WTC11 (cell line): ENCODE measurements at regions not wholly inside any gene's neighbourhood (a gene's known extent, or its start where the extent isn't known, plus 50 kb on each side); places are given as distances from the start of the nearest gene placed in this dataset.

Experiments
- ATAC-seq: fragments of 200-7000 bp; cut with Tn5 transposase; 2 replicates; pipeline ENCODE4 v1.10.0; 2021; ENCODE audit warnings: mild to moderate bottlenecking, moderate library complexity
- CTCF ChIA-PET: fragments of 300-600 bp; sonication (Branson Sonifier 250); formaldehyde crosslinking; loops from one replicate; lab custom pipeline; 2021; ENCODE audit warnings: antibody characterized with exemption; lab: Charles Lee
- POLR2A ChIA-PET: fragments of 350-600 bp; sonication (Branson Sonifier 250); formaldehyde crosslinking; loops from one replicate; lab custom pipeline; 2021; ENCODE audit warnings: antibody characterized with exemption; lab: Charles Lee
- DNase-seq: peaks from one replicate; pipeline ENCODE4 v3.0.0; 2021; ENCODE audit warnings: low spot score
- H3K27ac Mint-ChIP-seq: 2 replicates; pipeline ENCODE4 v1.8.0; 2021; ENCODE audit warnings: mixed read lengths
- H3K27me3 Mint-ChIP-seq: 2 replicates; pipeline ENCODE4 v1.8.0; 2021; ENCODE audit warnings: low read depth, mild to moderate bottlenecking, moderate library complexity, mixed read lengths
- H3K36me3 Mint-ChIP-seq: 2 replicates; pipeline ENCODE4 v1.8.0; 2021; ENCODE audit warnings: mixed read lengths
- H3K4me1 Mint-ChIP-seq: 2 replicates; pipeline ENCODE4 v1.8.0; 2022; ENCODE audit warnings: mixed read lengths
- H3K4me3 Mint-ChIP-seq: 2 replicates; pipeline ENCODE4 v1.8.0; 2021; ENCODE audit warnings: mild to moderate bottlenecking, moderate library complexity, mixed read lengths
- H3K9me3 Mint-ChIP-seq: 2 replicates; pipeline ENCODE4 v1.8.0; 2021; ENCODE audit warnings: mixed read lengths
- AFF4 ChIP-seq: sonication (generic); formaldehyde crosslinking; IDR thresholded peaks from 2 replicates; pipeline ENCODE4 v1.8.1; 2023; ENCODE audit warnings: mild to moderate bottlenecking, missing genetic modification reagents, borderline replicate concordance
- AR ChIP-seq: fragments of 250-450 bp; sonication (Bioruptor Pico); IDR thresholded peaks from 2 replicates; pipeline ENCODE4 v1.9.0; 2021; ENCODE audit warnings: mild to moderate bottlenecking
- E2F5 ChIP-seq: sonication (generic); formaldehyde crosslinking; IDR thresholded peaks from 2 replicates; pipeline ENCODE4 v1.8.1; 2022; ENCODE audit warnings: mild to moderate bottlenecking, moderate library complexity, missing genetic modification reagents
- ELF4 ChIP-seq: sonication (generic); formaldehyde crosslinking; IDR thresholded peaks from 2 replicates; pipeline ENCODE4 v1.8.1; 2022; ENCODE audit warnings: low read depth, mild to moderate bottlenecking, moderate library complexity, missing genetic modification reagents
- ETV6 ChIP-seq: sonication (generic); formaldehyde crosslinking; IDR thresholded peaks from 2 replicates; pipeline ENCODE4 v1.8.1; 2022; ENCODE audit warnings: mild to moderate bottlenecking, missing genetic modification reagents
- FOXP4 ChIP-seq: sonication (generic); formaldehyde crosslinking; IDR thresholded peaks from 2 replicates; pipeline ENCODE4 v1.8.0; 2022; ENCODE audit warnings: mild to moderate bottlenecking, missing genetic modification reagents
- GABPB1 ChIP-seq: sonication (generic); formaldehyde crosslinking; IDR thresholded peaks from 2 replicates; pipeline ENCODE4 v1.8.1; 2023; ENCODE audit warnings: mild to moderate bottlenecking, missing genetic modification reagents
- KAT7 ChIP-seq: sonication (generic); formaldehyde crosslinking; IDR thresholded peaks from 2 replicates; pipeline ENCODE4 v1.8.1; 2023; ENCODE audit warnings: missing genetic modification reagents, mild to moderate bottlenecking, borderline replicate concordance
- MLX ChIP-seq: sonication (generic); formaldehyde crosslinking; IDR thresholded peaks from 2 replicates; pipeline ENCODE4 v1.8.1; 2023; ENCODE audit warnings: mild to moderate bottlenecking, missing genetic modification reagents, moderate library complexity
- OVOL2 ChIP-seq: fragments of 250-450 bp; sonication (Bioruptor Pico); IDR thresholded peaks from 2 replicates; pipeline ENCODE4 v1.9.0; 2021; ENCODE audit warnings: mild to moderate bottlenecking, borderline replicate concordance
- PRRX2 ChIP-seq: fragments of 250-450 bp; sonication (Bioruptor Pico); IDR thresholded peaks from 2 replicates; pipeline ENCODE4 v1.8.0; 2021; ENCODE audit warnings: mild to moderate bottlenecking
- ZNF121 ChIP-seq: sonication (generic); formaldehyde crosslinking; IDR thresholded peaks from 2 replicates; pipeline ENCODE4 v1.8.0; 2023; ENCODE audit warnings: missing genetic modification reagents

- no peak for TF ChIP-seq E2F5 (CRISPR knock-in tag)
- no peak for TF ChIP-seq ELF4
- TF ChIP-seq MLX (CRISPR knock-in tag), result no peak
- no peak for TF ChIP-seq ZNF121 (CRISPR knock-in tag)
- no peak for TF ChIP-seq ETV6 (CRISPR knock-in tag)
- TF ChIP-seq PRRX2 (CRISPR knock-in tag), result no peak
Observed at GRCh38 chr4:157818946-157819692, 353.7 kb downstream of the GASK1B start (continued).

GRCh38 chr4:157810137-157810774 lies 362.6 kb downstream of the GASK1B start:
- CTCF ChIA-PET, result no interaction called here

More at GRCh38 chr4:157810137-157810774, 362.6 kb downstream of the GASK1B start:
- H3K36me3 Mint-ChIP-seq, result peaks cover 8% of the 10 kb centered on the region
- POLR2A ChIA-PET, result no interaction called here
- no peak overlapping the region for H3K27ac Mint-ChIP-seq
- no peaks in the 10 kb centered on the region for H3K27me3 Mint-ChIP-seq
- no peaks in the 10 kb centered on the region for H3K4me1 Mint-ChIP-seq
- ATAC-seq, result no peak
- no peak overlapping the region for H3K4me3 Mint-ChIP-seq
- peaks cover 24% of the 10 kb centered on the region for H3K9me3 Mint-ChIP-seq
- DNase-seq, result no peak
- no peak for TF ChIP-seq FOXP4 (CRISPR knock-in tag)
- no peak for TF ChIP-seq KAT7 (CRISPR knock-in tag)
- TF ChIP-seq AR (CRISPR knock-in tag), result no peak
- no peak for TF ChIP-seq AFF4 (CRISPR knock-in tag)
- no peak for TF ChIP-seq GABPB1
- no peak for TF ChIP-seq ELF4
- no peak for TF ChIP-seq OVOL2 (CRISPR knock-in tag)
